ENCODE measurements at regions not wholly inside any gene's neighbourhood (a gene's known extent, or its start where the extent isn't known, plus 50 kb on each side); places are given as distances from the start of the nearest gene placed in this dataset.

DNA sequence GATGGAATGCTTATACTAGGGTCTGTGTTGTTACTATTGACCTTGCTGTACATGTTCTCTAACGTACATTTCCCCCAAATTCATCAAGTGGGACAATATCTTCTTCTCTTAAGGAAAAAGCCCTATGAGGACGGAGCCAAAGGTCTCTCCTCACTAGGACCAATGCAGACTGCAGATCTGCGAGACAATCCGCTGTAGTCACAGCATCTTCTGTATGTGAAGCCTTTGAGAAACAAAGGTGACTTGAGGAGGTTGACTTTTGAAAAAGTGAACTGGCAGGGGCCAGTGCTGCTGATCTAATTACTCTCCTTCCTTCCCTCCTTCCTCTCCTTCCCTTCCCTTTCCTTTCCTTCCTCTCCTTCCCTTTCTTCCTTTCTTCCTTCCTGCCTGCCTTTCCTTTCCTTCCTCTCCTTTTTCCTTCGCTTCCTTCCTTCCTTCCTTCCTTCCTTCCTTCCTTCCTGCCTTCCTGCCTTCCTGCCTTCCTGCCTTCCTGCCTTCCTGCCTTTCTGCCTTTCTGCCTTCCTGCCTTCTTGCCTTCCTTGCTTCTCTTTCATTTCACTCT lies 71.1 kb upstream of the BASP1 start:
- Histone ChIP-seq H3K79me2 (ENCODE audit: insufficient read depth, low read depth, low read length) (no peaks in the 10 kb centered on the region), H3K36me3 (ENCODE audit: insufficient read depth, low read length) (no peaks in the 10 kb centered on the region), H3K27ac (ENCODE audit: low read depth, low read length, poor library complexity, severe bottlenecking) (no peak overlapping the region), H3K4me2 (ENCODE audit: low read length) (no peak overlapping the region), H3K4me3 (ENCODE audit: low read depth, low read length, poor library complexity, severe bottlenecking) (no peak overlapping the region), H2AFZ (ENCODE audit: low read length) (no peak overlapping the region), H3K9me3 (ENCODE audit: low read length) (no peaks in the 10 kb centered on the region), H4K20me1 (ENCODE audit: insufficient read depth, low read length) (no peaks in the 10 kb centered on the region), H3K4me1 (ENCODE audit: insufficient read depth, low read length, poor library complexity, severe bottlenecking) (no peaks in the 10 kb centered on the region), H3K9me2 (ENCODE audit: insufficient read depth, low read length) (no peaks in the 10 kb centered on the region)
- no peak for DNase-seq (ENCODE audit: low spot score)
- ChIA-PET POLR2A (no interaction called here), CTCF (ENCODE audit: unreplicated experiment) (no interaction called here)
- no TSS peak for BruUV-seq (replicated peaks)
- TF ChIP-seq, protein P1, sequence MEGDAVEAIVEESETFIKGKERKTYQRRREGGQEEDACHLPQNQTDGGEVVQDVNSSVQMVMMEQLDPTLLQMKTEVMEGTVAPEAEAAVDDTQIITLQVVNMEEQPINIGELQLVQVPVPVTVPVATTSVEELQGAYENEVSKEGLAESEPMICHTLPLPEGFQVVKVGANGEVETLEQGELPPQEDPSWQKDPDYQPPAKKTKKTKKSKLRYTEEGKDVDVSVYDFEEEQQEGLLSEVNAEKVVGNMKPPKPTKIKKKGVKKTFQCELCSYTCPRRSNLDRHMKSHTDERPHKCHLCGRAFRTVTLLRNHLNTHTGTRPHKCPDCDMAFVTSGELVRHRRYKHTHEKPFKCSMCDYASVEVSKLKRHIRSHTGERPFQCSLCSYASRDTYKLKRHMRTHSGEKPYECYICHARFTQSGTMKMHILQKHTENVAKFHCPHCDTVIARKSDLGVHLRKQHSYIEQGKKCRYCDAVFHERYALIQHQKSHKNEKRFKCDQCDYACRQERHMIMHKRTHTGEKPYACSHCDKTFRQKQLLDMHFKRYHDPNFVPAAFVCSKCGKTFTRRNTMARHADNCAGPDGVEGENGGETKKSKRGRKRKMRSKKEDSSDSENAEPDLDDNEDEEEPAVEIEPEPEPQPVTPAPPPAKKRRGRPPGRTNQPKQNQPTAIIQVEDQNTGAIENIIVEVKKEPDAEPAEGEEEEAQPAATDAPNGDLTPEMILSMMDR (conservative IDR thresholded peaks at IDR 0.05; ENCODE audit: low read length): no peak
- no peak for TF ChIP-seq EZH2phosphoT487 (IDR thresholded peaks at IDR 0.05; ENCODE audit: borderline replicate concordance, low read depth, low read length)
- intact Hi-C loops (cut with micrococcal nuclease; ENCODE audit: unreplicated experiment): no loop called here

DNA sequence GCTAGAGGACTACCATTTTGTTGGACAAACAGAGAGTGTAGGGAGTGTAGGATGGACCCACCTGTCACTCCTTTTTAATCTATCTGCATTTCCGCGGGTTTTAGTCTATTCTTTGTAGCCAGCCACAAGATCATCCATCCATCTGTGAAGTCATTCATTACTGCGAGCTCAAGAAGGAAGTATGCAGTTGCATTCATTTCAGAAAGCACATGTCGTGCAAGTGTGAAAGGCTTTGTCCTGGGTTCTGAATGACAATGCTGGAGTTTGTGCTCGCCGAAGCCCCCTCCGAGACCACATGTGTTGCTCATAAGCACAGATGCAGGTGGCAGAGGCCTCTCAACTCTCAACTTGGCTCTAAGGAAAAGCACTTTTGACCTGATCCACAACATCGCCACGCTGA lies 70.3 kb upstream of the BASP1 start:
- Histone ChIP-seq H3K4me1 (ENCODE audit: insufficient read depth, low read length, poor library complexity, severe bottlenecking) (no peaks in the 10 kb centered on the region), H3K9me3 (ENCODE audit: low read length) (no peaks in the 10 kb centered on the region), H3K4me2 (ENCODE audit: low read length) (no peak overlapping the region), H3K4me3 (ENCODE audit: low read depth, low read length, poor library complexity, severe bottlenecking) (no peak overlapping the region), H3K9me2 (ENCODE audit: insufficient read depth, low read length) (no peaks in the 10 kb centered on the region), H3K36me3 (ENCODE audit: insufficient read depth, low read length) (no peaks in the 10 kb centered on the region), H4K20me1 (ENCODE audit: insufficient read depth, low read length) (no peaks in the 10 kb centered on the region), H2AFZ (ENCODE audit: low read length) (no peak overlapping the region), H3K27ac (ENCODE audit: low read depth, low read length, poor library complexity, severe bottlenecking) (no peak overlapping the region), H3K79me2 (ENCODE audit: insufficient read depth, low read depth, low read length) (no peaks in the 10 kb centered on the region)
- intact Hi-C loops (cut with micrococcal nuclease; ENCODE audit: unreplicated experiment): no loop called here
- no peak for TF ChIP-seq EZH2phosphoT487 (IDR thresholded peaks at IDR 0.05; ENCODE audit: borderline replicate concordance, low read depth, low read length)
- TF ChIP-seq, protein P1 (conservative IDR thresholded peaks at IDR 0.05; ENCODE audit: low read length): no peak
- CTCF ChIA-PET (ENCODE audit: unreplicated experiment): no interaction called here
- DNase-seq (ENCODE audit: low spot score): no peak
- no TSS peak for BruUV-seq (replicated peaks)
- POLR2A ChIA-PET: no interaction called here

DNA sequence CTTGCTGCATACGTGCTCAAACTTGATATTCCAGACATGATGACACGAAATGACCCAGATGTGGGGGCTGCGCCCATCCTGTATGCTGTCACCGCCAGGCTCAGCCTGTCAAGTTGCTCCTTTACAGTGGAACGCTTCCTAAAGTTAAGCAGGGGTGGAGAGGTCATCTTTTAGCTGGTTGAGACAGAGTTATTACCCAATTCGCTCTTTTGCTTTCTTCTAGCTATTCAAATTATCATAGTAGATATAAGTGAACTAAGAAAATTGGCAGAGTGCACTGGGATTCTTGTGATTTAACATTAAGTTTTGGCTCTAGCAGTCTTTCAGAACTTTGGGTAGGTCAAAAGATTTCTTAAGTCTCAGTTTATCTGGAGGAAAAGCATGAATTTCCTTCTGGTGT lies 69.8 kb upstream of the BASP1 start:
- Histone ChIP-seq H3K79me2 (ENCODE audit: insufficient read depth, low read depth, low read length) (no peaks in the 10 kb centered on the region), H3K9me3 (ENCODE audit: low read length) (no peaks in the 10 kb centered on the region), H3K36me3 (ENCODE audit: insufficient read depth, low read length) (no peaks in the 10 kb centered on the region), H3K4me3 (ENCODE audit: low read depth, low read length, poor library complexity, severe bottlenecking) (no peak overlapping the region), H3K9me2 (ENCODE audit: insufficient read depth, low read length) (no peaks in the 10 kb centered on the region), H3K4me2 (ENCODE audit: low read length) (no peak overlapping the region), H2AFZ (ENCODE audit: low read length) (no peak overlapping the region), H3K27ac (ENCODE audit: low read depth, low read length, poor library complexity, severe bottlenecking) (no peak overlapping the region), H3K4me1 (ENCODE audit: insufficient read depth, low read length, poor library complexity, severe bottlenecking) (no peaks in the 10 kb centered on the region), H4K20me1 (ENCODE audit: insufficient read depth, low read length) (no peaks in the 10 kb centered on the region)
- ChIA-PET CTCF (ENCODE audit: unreplicated experiment) (no interaction called here), POLR2A (interaction anchor here (0.6 kb wide), 1 partner anchor 1153 kb away, joined by 3 read pairs; no protein-coding TSS in a partner anchor)
- intact Hi-C loops (cut with micrococcal nuclease; ENCODE audit: unreplicated experiment): no loop called here
- BruUV-seq (replicated peaks): no TSS peak
- TF ChIP-seq EZH2phosphoT487 (IDR thresholded peaks at IDR 0.05; ENCODE audit: borderline replicate concordance, low read depth, low read length): no peak
- TF ChIP-seq, protein P1 (conservative IDR thresholded peaks at IDR 0.05; ENCODE audit: low read length): no peak
- DNase-seq (ENCODE audit: low spot score): no peak

All from OCI-LY7 (cell line).